SK-N-MC (cell line): ENCODE measurements at regions not wholly inside any gene's neighbourhood (a gene's known extent, or its start where the extent isn't known, plus 50 kb on each side); places are given as distances from the start of the nearest gene placed in this dataset.

ENCODE experiments used
- DNase-seq: peaks from one replicate; pipeline ENCODE4 v3.0.0-alpha.2; 2011; ENCODE audit warnings: low read depth, low spot score
- H3K27ac ChIP-seq: fragments of 200-600 bp; sonication (generic); 2 replicates; pipeline ENCODE4 v1.5.1; 2016; ENCODE audit warnings: mixed run types
- H3K36me3 ChIP-seq: fragments of 200-600 bp; sonication (generic); 2 replicates; pipeline ENCODE4 v1.6.1; 2017; ENCODE audit warnings: antibody characterized with exemption, low read length, mixed read lengths; ENCODE audit not compliant: insufficient read depth
- H3K4me3 ChIP-seq: fragments of 200-600 bp; sonication (generic); 2 replicates; pipeline ENCODE4 v1.5.1; 2016
- H3K9ac ChIP-seq: fragments of 200-600 bp; sonication (generic); 2 replicates; pipeline ENCODE4 v1.8.0; 2017; ENCODE audit warnings: mixed run types, mixed read lengths; ENCODE audit not compliant: insufficient read length
- H3K9me3 ChIP-seq: fragments of 200-600 bp; sonication (generic); 2 replicates; pipeline ENCODE4 v1.6.1; 2017; ENCODE audit warnings: low read depth, mild to moderate bottlenecking, antibody characterized with exemption, low read length, moderate library complexity, mixed read lengths
- EZH2 ChIP-seq: fragments of 200-600 bp; sonication (generic); IDR thresholded peaks from one replicate; pipeline ENCODE4 v1.6.1; 2017; ENCODE audit warnings: antibody characterized with exemption
- FOXP2 ChIP-seq: optimal IDR thresholded peaks from 2 replicates; pipeline ENCODE3; 2011; ENCODE audit warnings: mild to moderate bottlenecking, moderate library complexity; ENCODE audit not compliant: insufficient read depth; ENCODE audit errors: extremely low read length, control extremely low read depth
- POLR2AphosphoS5 ChIP-seq: IDR thresholded peaks from 2 replicates; pipeline ENCODE4 v1.6.1; 2012; ENCODE audit warnings: mild to moderate bottlenecking, low read depth, low read length, borderline replicate concordance

DNA sequence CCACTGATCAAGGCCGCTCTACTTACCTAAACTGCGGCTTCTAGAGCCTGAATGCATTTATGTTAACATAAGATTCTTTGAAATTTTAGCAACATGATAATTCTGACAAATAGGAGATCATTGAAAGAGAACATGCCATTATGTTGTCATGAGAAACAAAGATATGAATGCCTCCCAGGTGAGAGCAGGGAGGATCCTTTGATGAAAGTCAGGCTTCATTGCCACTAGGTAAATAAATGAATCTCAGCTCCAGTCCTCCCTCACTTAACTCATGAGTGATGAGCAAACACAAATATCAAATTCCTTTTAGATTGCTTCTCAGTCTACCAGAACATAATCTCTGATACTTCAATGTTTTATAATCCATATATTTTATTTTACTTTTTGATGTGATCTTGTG, 463.2 kb upstream of the CDH7 start:
- Histone ChIP-seq H3K9ac (no peak overlapping the region), H3K27ac (no peak overlapping the region), H3K36me3 (no peaks in the 10 kb centered on the region), H3K4me3 (no peak overlapping the region), H3K9me3 (no peaks in the 10 kb centered on the region)
- no peak for DNase-seq
- TF ChIP-seq EZH2 (no peak), POLR2AphosphoS5 (no peak), FOXP2 (no peak)

DNA sequence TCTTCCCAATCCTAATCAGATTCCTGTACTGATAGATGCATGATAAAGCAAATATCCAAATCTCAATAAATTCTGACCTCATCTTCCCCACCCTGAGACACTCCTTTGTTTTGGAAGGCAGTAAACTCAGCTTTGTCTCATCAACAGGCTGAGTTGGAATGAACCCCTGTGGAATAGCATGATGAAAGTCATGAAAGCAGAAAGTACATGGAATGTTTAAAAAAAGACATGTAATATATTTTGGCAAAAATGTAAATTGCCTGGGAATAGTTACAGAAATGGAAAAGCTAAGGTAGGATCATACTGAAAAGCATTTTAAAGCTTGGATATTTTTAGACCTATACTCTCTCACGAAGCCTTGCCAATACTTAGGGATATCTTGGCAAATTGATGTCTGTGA, 468.7 kb upstream of the CDH7 start:
- Histone ChIP-seq H3K9me3 (no peaks in the 10 kb centered on the region), H3K9ac (no peak overlapping the region), H3K27ac (no peak overlapping the region), H3K4me3 (no peak overlapping the region), H3K36me3 (no peaks in the 10 kb centered on the region)
- DNase-seq: no peak
- TF ChIP-seq POLR2AphosphoS5 (no peak), EZH2 (no peak), FOXP2 (no peak)

DNA sequence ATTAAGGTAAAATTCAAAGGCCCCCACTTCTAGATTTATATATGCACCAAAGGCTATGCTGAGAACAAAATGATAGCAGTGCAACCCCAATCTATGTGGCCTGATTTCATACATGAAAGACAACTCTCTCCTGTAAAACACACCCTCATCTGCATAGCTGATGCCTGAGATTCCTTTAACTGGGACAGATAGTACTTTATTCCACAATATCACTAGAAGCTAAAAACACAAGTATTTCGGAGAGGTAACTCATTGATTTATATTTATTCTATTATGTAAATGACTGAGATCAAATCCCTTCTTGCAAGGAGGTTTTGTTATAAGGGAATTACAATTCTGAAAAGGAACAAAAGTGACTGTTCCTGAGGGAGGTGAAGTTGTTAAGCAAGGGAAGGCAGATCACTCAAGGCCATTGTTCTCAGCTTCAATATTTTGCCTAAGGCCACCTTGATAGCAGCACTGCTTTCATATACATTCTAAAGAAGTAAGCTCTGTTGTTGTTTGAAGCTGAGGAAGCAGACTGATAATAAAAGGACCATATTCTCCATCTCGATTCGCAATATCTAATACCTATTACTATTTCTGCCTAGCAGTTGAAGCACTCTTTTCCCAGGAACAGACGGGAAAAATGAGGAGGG, 471.0 kb upstream of the CDH7 start:
- TF ChIP-seq EZH2: no peak
- no peak for TF ChIP-seq POLR2AphosphoS5
- no peak for TF ChIP-seq FOXP2
- DNase-seq: no peak
- no peak overlapping the region for H3K27ac ChIP-seq
- H3K9me3 ChIP-seq: no peaks in the 10 kb centered on the region
- no peaks in the 10 kb centered on the region for H3K36me3 ChIP-seq
- no peak overlapping the region for H3K9ac ChIP-seq
- H3K4me3 ChIP-seq: no peak overlapping the region

DNA sequence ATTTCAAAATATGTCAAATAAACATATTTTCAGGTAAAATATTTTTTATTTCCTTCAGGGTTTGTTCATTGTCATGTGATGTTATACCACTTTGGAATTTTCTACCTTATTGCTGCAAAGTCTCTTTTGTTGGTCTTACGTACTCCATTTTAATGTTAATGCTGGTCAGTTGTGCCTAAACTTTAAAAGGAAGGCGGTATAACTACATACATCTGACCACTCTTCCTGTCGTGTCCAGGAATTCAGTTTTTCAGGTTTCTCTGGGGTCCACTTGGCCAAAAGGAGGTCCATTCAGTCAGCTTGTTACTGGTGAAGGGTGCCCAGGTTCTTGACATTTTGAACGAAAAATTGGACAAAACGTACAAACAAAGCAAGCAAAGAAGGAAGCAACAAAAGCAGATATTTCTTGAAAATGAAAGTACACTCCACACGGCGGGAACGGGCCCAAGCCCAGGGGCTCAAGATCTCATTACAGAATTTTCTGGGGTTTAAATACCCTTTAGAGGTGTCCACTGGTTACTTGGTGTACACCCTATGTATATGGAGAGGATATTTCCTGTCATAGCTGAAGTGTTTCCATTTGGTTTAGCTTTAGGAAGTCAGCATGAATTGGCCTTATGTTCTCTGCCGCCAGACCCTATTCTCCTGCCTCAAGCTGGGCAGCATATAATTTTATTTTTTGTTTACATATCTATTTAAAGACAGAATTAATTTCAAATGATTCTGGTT, 471.7 kb upstream of the CDH7 start:
- no peak for TF ChIP-seq EZH2
- no peak for TF ChIP-seq FOXP2
- TF ChIP-seq POLR2AphosphoS5: no peak
- Histone ChIP-seq H3K9ac (no peak overlapping the region), H3K9me3 (no peaks in the 10 kb centered on the region), H3K36me3 (no peaks in the 10 kb centered on the region), H3K27ac (no peak overlapping the region), H3K4me3 (no peak overlapping the region)
- DNase-seq: no peak

DNA sequence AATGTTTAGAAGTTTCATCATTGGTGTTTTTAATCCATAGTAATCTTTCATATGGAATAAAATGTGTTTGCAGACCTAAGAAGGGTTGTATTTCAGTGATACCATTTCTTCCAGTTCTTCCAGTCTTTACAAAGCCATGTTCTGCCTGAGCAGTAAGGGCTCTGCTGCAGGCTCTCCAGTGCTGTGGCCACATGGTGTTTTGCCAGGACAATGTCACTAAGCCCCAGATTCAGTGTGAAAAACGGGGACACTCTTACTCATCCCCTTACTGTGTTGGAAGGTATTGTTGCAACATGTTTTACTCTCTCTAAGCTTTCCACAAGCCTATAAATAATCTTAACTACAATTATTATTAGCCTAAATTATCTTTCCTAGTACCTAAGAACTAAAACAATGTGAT, 481.4 kb upstream of the CDH7 start:
- TF ChIP-seq EZH2 (no peak), POLR2AphosphoS5 (no peak), FOXP2 (no peak)
- no peaks in the 10 kb centered on the region for H3K36me3 ChIP-seq
- H3K9ac ChIP-seq: no peak overlapping the region
- H3K4me3 ChIP-seq: no peak overlapping the region
- H3K9me3 ChIP-seq: no peaks in the 10 kb centered on the region
- DNase-seq: no peak
- no peak overlapping the region for H3K27ac ChIP-seq

DNA sequence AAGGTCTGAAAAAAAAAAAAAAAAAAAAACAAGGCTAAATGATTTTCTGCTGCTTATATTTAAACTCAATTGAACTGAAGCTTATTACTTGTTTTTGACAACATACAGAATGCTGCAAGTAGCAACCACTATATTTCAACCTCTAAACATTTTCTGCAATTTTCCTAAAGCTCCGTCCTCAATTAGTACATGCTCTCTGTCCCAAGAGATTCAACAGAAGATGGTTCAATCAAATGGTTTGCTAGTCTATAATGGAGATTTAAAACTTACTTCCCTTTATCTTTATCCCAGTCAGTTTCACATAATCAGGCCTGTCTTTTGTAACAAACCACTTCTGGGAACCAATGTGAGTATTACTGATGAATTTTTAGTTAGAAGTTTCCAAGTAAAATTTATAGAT, 485.1 kb upstream of the CDH7 start:
- H3K9me3 ChIP-seq: no peaks in the 10 kb centered on the region
- no peak overlapping the region for H3K4me3 ChIP-seq
- H3K36me3 ChIP-seq: no peaks in the 10 kb centered on the region
- DNase-seq: no peak
- no peak overlapping the region for H3K9ac ChIP-seq
- TF ChIP-seq FOXP2: no peak
- no peak for TF ChIP-seq EZH2
- no peak for TF ChIP-seq POLR2AphosphoS5
- H3K27ac ChIP-seq: no peak overlapping the region

DNA sequence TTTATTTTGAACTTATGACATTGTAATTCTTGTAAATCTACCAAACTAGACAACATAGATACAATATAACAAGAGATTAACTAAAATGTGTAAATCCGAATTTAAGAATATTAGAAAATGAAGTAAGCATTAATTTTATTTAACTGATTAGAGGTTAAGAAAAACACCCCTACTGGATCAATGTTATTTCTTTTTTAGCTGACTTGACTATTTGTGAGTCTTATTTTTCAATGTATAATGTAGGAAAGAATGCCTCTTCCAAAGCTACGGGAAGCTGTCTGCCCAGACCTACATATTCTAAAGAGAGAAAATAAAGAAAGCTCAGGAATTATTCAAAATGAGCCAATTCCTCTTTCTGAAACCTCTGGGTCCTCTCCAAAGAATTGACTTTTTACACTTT, 490.8 kb upstream of the CDH7 start:
- Histone ChIP-seq H3K4me3 (no peak overlapping the region), H3K36me3 (no peaks in the 10 kb centered on the region), H3K27ac (no peak overlapping the region), H3K9me3 (no peaks in the 10 kb centered on the region), H3K9ac (no peak overlapping the region)
- TF ChIP-seq EZH2 (no peak), POLR2AphosphoS5 (no peak), FOXP2 (no peak)
- no peak for DNase-seq

DNA sequence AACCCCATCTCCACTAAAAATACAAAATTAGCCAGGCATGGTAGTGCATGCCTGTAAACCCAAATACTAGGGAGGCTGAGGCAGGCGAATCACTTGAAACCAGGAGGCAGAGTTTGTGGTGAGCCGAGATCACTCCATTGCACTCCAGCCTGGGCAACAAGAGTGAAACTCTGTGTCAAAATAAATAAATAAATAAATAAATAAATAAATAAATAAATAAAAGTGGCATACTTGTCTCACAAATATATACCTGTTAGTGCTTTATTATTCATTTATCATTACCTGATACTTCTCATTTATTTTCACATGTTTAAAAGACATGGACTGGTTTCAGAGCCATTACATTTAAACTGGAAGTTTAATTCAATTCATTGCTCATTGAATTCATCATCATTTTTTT, 491.4 kb upstream of the CDH7 start:
- H3K4me3 ChIP-seq: no peak overlapping the region
- H3K36me3 ChIP-seq: no peaks in the 10 kb centered on the region
- no peak for TF ChIP-seq FOXP2
- no peak for DNase-seq
- no peak overlapping the region for H3K9ac ChIP-seq
- no peaks in the 10 kb centered on the region for H3K9me3 ChIP-seq
- no peak overlapping the region for H3K27ac ChIP-seq

DNA sequence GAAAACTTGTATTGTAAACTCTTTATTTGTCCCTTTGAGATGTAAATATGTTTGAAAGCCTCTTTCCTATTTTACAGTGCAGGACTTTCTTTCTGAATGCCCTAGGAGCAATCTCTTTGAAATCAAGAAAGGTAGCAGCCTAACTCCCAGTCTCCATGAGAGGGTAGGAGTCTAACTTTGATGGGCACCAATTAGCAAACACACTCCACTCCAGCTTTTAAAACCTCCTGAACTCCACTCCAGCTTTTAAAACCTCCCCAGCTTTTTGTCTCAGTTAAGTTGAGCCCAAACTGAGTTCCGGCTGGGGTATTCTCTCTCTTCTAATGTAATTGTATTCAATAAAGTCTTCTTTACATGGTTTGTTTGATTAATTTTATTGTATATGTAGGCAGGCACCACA, 493.7 kb upstream of the CDH7 start:
- no peak for DNase-seq

More for the DNA sequence above, 493.7 kb upstream of the CDH7 start:
- Histone ChIP-seq H3K9ac (no peak overlapping the region), H3K9me3 (no peaks in the 10 kb centered on the region), H3K4me3 (no peak overlapping the region), H3K27ac (no peak overlapping the region), H3K36me3 (no peaks in the 10 kb centered on the region)
- TF ChIP-seq FOXP2 (no peak), POLR2AphosphoS5 (no peak), EZH2 (no peak)
